Activated T-helper 1 cell treated with Interleukin-2 at 50 U/mL for 16 hours (primary cell): ENCODE measurements at regions not wholly inside any gene's neighbourhood (a gene's known extent, or its start where the extent isn't known, plus 50 kb on each side); places are given as distances from the start of the nearest gene placed in this dataset.

ENCODE experiments used
- DNase-seq: peaks from one replicate; pipeline ENCODE4 v3.0.0-alpha.2; 2020; ENCODE audit warnings: low read depth

DNA sequence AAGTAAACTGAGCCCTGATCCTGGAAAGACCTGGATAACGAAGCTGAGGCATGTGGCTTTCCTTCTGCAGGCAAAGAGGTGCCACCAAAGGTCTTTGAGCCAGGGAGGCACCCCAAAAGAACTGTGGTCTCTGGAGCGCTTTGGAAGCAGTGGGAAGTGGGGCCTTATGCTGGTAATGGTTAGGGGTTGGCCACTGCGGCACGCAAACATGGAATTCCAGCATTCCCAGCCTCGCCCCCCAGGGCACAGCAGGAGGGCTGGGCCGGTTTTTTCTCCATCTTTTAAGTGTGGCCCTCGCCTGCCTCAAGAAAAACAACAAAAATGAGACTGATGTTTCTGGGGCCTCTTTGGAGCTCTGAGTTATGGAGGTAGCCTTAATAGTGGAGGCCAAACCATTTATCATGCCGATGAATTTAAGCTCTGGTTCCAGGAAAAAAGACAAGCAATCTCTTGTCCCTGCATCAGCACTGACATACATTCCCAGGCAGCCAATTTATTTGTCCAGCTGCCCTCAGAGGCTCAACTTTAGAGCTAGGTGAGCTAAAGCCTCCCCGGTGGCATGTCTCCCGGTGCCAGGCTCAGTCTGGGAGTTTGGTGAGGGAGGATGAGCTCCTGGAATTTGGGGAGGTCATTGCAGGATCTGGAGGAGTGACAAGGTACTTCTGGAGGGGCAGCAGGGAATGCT is 109.0 kb downstream of the TLE3 start:
- no peak for DNase-seq

- no peak for DNase-seq
These were observed 106.9 kb downstream of the TLE3 start for GRCh38 chr15:69990566-69991421.

- no peak for DNase-seq
These were observed 106.2 kb downstream of the TLE3 start for GRCh38 chr15:69991551-69991980.

- no peak for DNase-seq
These were observed 105.4 kb downstream of the TLE3 start for GRCh38 chr15:69992348-69992747.

DNA sequence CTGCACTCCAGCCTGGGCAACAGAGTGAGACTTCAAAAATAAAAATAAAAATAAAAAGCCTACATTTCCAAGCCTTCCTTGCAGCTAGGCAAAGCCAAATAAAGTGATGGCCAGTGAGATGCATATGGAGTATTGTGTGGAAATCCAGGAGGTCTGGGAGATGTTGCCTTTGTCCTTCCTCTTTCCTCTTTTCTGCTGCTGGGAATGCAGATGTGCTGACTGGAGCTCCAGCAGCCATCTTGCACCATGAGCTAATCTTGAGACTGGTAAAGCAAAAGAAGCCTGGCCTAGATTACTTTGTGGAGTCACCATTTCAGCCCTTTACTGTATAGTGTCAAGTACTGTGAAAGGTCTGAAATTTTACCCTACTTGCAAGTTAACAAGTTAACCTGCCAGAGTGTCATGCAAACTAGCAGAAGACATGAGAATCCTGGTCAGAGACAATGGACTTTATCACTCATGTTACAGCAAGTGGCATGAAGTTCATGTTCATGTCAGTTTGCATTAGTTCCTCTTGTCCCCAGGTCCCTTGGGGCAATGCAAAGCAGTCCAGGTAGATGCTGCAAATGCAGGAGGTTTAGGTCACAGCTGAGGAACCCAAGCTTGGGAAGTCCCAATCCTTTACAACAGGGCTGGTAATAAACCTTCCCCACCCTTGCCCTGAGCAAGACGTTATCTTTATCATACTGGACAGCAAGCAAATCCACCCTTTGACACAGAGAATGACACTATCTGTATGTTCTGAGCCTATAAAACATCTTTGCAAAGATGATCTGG is 103.1 kb downstream of the TLE3 start:
- DNase-seq, result no peak

DNA sequence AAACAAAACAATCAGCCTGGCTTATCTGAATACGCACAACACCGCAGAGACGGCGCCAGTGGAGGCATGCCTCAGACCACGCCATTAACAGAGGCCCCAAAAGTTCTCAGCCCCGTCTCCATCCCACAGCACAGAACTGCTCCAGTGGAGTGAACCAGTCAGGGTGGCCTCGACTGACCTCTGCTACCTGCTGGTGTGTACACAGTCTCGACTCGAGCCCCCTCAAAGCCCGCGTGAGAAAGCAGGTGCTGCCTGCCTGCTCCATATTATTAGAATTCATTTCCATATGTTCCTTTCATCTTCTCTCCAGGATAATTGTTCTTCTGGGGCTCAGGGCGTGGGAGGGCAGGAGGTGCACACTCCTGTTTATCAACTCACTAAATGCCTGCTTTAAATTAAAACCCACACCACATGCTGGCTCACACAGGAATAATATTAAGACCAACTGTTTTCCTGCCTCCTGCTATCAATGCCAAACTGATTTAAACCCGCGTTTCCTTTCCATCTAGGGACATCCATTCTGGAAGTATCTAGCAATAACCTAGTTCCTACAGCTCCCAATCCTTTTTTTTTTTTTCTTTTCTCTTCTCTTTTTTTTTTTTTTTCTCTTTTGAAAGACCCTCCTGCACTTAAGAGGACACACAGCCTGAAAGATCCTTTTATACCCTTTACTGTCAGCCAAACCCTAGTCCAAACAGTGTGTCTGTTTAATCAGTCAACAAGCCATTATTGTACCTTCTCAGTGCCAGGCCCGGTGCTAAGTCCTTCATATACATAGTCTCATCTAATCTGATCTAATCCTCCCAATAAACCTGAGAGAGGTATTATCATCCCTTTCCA is 101.2 kb downstream of the TLE3 start:
- DNase-seq, result no peak

- no peak for DNase-seq
These were observed 100.6 kb downstream of the TLE3 start for GRCh38 chr15:69997161-69997485.
